CMK (cell line): ENCODE measurements at regions not wholly inside any gene's neighbourhood (a gene's known extent, or its start where the extent isn't known, plus 50 kb on each side); places are given as distances from the start of the nearest gene placed in this dataset.

Source experiments
- DNase-seq: peaks from one replicate; pipeline ENCODE4 v3.0.0-alpha.2; 2010; ENCODE audit warnings: low read depth

DNA sequence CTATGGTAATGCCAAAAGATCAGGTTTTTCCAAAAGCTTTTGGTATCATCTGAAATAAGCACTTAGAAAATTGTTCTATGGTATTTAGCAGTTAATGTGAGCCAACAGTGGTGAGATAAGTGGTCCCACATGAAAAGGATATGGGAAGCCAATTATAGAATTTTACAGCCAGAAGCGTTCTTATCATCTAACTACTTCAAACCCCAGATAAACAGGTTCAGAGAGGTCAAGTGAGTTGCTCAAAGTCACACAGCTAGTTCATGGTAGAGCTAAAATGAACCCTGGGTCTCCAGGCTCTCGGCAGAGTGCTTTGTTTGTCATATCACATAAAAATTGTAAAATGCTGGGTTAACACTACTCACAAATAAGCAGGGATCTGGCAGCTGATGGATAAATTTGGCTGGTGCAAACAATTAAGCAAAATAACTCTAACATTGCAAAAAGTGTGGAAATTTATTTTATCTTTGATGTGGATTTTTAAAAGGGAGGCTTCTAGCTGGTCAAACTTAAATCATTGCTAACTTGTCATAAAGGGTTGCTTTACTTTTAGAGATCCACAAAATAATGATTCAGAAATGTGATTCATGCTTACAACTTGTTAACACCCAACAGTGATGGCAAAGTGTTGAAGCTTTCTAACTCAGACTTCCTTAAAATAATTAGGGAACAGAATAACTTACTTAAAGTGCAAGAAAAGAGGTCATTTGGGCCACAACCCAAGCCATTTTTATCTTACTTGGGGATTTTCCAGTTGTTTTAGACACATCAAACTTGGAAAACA lies 202.8 kb upstream of the TBC1D5 start:
- no peak for DNase-seq

DNA sequence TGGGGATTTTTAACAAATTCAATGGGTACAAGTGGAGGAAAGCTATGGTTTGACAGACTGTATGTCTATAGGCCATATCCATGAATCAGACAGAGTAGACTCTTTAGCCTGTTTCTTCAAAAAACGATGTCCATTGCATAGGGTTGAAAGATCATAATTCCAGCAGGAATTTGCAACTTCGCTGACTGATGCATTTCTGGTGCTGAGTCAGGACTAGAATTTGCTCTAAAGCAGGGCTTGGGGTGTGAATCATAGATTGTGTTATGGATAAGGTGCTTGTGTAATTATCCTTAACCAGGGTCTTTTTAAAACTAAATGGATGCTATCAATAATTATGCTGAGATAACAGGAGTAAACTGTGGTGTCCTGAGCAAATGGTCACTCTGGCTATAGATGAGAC lies 200.4 kb upstream of the TBC1D5 start:
- no peak for DNase-seq

DNA sequence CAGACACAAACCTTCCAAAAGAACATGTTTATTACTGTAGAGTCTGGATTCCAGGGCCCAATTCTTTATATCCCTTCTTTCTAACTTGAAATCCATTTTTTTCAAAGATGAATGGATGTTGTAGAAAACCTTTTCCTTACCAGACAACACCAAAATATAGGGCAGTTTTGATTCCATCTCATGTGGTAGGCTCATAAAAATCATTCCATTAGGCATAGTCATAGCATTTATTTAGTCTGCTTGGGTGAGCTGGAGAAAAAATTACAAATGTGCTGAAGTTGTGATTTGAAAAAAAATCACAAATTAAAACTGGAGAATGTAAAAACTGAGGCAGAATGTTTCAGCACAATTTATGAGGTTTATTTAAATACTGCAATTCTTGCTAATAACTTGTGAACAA lies 199.3 kb upstream of the TBC1D5 start:
- no peak for DNase-seq

DNA sequence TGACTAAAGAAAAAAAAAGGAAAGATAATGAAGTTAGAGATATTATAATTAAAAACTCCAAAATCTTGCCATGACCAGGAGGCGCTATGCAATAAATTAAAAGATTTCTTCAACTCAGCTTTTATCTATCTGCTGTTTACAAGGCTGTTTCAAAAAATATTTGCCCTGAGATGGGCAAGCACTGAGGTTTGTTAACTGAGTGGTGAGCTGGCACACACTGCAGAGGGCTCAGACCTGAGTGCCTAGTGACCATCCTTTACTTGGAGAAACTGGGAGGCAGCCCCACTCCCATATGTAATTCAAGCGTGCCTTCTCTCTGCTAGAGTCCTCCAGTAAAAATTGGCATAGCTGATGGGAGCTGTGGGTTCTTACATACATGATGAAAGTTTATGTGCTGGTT lies 198.7 kb upstream of the TBC1D5 start:
- no peak for DNase-seq

DNA sequence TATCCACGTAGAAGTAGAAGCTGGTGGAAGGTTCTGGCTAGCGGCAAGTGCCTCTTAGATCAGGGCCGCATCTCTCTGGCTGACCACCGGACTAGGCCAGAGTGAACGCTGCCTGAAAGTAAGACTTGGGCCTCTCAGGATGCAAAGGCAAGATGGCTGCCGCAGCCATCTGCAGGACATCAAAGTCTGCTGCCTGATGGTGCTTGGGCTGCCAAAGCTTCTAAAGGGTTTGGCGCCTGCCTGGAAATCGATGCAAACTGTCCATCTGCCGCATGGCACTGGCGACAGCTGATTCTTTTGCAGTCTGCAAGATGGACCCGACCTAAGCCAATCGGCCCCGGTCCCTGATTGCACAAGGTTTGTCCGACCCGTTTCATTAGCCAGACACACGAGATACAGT lies 196.7 kb upstream of the TBC1D5 start:
- no peak for DNase-seq

DNA sequence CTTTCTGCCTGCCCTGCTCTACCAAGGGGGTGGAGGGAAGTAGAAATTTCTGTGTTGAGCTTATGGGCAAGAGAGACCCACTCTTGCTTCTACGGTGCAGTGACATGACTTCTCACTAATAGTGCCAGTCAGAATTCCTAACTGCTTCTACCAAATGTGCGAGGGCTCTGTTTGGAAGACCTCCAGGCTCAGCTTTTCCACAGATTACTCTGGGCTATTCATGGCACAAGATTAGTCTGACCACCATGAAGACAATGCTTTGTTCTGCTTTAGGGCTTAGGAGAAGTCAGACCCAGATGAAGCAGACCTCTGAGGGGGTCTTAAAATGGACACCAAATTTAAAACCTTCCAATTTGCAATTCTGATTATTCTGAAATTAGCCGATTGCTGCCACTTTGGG lies 195.9 kb upstream of the TBC1D5 start:
- DNase-seq = no peak

DNA sequence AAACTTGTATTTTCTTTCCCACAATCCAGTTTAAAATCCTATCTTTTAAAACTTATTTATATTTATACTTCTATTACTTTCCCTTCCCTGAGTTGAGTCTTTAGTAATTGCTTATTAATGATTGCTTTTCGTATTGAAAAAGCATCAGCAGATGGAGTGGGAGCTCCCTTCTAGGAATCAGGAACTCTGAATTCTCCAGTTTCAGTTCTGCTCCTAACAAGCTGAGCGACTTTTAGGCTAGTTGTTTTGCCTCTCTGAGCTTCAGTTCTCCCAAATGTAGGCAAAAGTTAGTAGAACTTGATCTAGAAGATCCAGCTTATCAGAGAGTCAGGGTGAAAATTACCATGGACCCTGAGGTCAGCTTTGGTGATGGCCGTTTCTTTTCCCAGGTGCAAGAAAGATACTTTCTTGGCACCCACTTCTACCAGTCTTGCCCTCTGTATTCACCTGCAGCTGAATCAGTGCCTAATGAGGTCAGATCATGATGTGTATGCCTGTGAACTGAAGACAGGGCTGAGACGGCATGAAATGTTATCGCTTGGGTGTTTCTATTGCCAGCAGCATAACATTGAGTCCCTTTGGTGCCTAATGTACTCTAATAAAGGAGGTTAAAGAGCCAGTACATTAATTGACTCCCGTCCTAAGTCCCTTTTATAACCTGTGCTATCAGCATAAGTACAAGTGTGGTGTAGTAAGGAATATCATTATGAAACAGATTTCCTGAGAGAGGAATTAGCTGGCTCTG lies 194.5 kb upstream of the TBC1D5 start:
- no peak for DNase-seq

DNA sequence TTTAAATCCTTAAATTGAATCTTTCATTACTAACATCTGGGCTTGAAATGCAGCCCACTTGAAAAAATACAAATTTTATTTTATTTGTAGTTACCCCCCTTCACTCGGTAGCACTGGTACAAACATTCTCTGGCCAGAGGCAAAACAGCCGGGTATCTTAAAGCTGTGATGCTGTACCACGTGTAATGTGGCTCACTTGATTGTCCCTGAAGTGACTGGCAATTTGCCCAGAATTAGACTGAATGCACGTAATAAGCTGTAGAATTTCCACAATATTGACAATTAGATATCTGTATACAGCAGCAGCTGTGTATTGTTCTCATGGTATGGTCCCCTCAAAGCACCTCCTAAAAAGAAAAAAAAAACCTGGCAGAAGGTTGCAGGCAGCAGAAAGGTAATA lies 192.8 kb upstream of the TBC1D5 start:
- no peak for DNase-seq

DNA sequence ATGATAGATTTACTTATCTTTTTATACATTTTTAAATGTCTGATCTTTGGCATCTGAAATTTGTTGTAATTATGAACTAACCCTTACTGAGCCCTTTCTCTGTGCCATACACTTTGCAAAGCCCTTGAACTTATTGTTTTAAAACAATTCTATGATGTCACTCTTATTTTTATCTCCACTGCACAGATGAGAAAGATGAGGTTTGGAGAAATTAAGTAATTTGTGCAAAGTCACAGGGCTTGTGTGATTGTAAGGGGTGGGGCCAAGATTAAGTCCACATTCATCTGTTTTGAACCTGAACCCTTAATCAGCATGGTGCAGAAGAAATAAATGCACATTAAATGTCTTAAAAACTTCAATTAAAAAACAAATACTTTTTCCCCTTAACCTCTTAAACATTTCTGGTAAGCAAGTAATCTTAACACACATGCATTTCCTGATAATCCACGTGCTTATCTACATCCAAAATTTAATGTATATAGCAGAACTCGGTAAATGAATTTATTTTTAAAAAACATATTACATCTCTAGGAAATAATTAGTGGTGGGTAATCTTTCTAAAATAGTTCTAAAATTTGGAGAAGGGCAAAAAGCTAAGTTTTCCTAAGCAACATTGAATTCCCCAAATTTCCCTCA lies 189.8 kb upstream of the TBC1D5 start:
- no peak for DNase-seq

DNA sequence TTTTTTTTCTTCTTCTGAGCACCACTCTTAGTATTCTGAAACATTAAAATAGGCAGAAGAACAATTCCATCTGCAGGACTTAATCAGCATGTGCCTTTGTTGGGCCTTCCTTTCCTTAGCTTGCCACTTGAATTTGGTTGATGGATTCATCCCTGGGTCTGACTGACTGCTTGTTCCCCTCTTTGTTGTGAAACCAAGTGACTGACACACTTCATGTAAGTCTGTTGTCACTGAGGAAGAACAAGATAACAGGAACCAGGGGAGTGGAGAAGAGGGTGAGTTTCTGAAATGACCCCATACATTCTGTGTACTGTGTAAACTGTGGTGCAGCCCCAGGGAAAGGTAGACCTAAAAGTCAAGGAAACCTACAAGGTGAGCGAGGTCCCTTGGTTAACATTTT lies 188.7 kb upstream of the TBC1D5 start:
- no peak for DNase-seq

DNA sequence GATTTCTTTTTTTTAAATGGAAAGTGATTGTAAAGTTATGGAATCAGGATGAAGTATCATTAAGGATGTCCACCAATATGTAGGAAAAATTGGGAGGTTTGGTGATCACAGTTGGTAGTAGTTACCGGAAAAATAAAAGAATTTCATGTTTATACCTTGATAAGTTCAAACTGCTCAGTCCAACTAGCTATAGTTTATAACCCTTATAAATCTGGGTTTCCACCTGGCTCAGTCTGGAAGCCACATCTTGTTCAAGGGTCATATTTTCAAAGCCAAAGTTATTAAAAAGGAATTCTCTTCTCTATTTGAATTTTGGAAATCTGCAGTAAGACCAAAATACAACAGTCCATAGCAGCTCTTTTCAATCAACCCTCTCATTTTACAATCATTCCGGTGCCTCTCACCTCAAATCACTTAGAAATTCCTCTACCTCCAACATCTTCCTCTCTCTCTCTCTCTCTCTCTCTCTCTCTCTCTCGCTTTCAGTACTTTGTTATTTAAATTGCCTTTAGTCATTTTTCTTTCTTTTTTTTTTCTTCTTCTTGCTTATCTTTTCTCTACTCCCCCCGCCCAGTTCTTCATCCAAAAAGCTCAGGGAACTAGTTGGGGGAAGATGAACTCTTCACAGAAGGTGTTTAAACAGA lies 186.2 kb upstream of the TBC1D5 start:
- DNase-seq = no peak

DNA sequence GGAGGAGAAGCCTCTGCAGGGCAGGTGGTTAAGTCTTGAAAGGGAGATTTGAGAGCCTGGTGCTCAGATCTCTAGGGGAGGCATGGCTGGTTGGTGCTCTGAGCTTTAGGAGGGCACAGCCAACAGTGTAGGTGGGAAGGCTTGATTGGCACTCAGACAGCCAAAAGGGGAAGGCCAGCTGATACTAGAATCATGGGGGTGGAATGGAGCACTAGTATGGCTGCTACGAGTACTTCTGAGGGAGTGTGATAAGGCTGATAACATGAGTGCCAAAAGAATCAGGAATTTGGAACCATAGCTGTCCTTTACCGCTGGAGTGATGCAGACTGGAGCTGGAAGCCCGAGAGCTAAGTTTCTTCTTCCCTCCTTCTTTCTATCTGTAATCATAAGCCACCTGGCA lies 184.6 kb upstream of the TBC1D5 start:
- DNase-seq = no peak

DNA sequence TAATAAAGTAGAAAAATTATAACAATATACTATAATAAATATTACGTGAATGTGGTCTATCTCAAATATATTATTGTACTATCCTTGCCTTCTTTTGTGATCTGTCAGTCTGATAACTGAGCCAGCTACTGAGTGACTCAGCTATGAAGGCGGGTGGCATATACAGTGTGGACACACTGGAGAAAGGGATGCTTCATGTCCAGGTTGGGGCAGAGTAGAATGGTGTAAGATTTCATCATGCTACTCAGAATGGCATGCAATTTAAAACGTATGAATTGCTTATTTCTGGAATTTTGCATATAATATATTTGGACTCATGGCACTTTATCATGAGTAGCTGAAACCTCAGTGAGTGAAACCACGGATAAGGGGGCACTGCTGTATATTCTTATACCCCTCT lies 172.9 kb upstream of the TBC1D5 start:
- no peak for DNase-seq

DNA sequence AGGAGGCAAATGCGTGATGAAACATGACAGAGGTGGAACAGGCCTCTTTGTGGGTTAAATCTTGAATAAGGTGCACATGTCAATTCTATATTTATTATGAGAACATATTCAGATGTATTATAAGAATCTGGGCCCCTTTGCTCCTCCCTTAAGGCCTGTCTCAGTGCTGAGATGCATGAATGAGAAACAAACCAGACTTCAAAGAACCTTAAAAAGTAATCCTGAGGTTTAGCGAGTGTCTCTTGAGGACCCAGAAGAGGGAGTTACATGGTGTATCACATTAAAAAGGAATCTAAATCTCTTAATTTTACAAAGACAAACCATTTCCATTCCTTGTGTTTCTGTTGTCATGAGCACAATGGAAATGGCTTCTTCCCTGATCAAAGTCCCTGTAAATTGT lies 170.9 kb upstream of the TBC1D5 start:
- no peak for DNase-seq

DNA sequence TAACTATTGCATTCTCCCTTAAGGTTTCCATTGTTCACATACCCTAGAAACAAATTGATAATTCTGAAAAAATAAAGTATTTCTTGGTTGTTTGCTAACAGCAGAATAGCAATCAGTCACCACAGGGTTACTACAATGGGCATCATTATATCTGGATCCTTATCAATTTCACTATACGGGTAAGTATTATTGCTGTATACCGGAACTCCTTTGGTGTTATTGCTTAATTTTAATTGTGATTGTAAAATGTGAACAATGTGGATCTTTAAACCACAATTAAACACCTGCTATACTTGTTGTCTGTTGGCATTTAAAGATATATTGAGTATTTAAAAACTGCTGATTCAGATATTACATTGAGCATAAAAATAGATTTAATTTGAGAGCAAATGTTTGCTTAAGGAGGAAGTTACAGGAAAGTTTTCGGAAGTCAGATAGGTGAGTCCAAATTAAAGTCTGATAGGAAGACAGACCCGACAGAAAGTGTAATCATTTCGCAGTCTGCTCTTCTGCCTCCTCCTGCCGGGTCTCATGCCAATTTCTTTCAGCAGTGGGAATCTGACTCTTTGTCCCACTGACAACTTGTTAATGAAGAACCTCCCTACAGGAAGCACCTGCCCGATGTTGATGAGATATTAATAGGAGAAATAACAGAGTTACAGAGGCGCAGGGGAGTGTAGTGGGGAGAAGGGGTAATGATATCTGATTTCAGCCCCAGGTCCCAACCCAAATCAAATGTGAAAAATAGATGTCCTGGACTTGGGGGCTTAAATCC lies 169.7 kb upstream of the TBC1D5 start:
- DNase-seq = no peak

DNA sequence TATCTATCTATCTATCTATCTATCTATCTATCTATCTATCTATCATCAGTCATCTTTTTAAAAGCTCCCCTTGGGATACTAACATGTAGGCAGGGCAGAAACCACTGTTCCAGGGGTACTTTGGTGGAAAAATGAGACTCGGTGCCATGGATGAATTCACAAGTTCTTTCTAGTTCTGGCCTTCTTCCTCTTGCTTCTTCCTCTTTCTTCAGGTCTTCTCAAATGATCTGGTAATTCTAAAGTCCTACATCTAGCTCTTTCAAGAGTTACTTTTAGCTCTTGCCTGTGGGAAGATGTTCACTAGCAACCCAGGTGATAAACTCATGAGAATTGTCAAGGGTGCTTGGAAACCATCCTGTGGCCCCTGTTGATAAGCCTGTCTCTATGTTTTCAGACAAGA lies 168.5 kb upstream of the TBC1D5 start:
- DNase-seq = no peak

DNA sequence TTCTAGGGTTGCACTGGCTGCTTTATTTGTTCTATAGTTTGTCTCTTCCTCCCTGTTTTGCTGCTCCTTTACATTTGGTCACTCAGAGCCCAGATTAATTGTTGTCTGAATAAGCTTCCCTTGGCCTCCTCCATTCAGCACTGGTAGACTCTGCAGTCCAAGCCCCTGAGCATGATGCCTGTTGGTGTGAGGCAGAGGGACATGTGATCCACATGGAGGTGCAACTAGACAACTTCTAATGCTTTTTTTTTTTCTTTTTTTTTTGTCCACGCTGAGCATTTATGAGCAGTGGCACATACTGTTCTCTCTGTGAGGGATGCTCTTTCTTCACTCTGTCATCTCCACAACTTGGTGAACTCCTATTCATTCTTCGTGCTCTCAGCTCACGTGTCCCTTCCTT lies 167.3 kb upstream of the TBC1D5 start:
- no peak for DNase-seq

DNA sequence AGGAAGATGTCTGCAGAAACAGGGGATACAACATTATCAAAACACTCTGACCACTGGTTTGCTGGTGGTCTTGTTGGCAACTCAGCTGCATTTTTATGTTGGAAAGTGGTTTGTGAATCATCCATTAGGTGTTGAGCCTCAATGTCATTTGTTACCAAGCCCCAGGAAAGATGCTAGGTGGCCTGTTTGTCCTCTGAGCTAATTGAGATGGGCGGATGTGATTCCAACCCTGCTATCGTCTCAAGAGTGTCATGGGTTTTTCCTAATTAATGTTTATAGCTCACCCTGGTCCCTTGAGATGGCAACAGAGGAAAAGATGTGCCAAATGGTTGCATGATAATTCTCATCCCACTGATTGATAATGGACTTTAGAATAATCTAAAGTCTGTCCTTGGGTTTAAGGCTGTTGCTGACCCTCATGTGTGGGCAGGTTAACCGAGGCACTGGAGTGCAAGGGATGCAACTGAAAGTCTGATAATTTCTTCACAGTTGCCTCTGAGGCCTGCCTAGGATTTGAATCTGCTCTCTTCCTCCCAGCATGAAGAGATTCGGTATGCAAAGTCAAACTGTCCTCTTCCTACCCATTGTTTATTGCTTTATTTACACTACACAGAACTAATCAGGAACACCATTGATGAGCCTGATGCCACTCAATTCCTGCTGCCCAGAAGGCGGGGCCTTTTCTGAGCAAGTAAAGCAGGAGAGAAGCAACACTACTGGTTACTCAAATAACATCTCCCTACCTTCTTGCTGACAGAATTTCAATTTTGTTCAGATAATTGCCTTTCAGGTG lies 166.2 kb upstream of the TBC1D5 start:
- no peak for DNase-seq

DNA sequence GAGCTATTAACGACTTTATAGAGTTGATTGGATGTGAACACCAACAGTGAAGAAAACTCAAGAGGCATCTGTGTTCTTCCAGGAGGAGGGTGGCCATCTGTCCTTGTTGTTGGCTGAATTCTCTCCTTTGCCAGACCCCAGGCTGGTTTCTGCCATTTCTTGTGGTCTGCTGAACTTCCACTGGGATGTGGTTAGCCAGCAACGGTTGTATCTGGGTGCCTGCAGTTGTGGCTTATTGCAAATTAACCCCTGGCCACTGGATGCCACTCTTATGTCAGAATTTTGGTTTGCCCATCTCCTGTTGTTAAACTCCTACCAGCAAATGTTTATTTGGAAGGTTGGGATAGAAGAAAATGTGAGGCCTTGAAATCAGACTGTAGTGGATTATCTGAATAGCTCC lies 163.6 kb upstream of the TBC1D5 start:
- DNase-seq = peak; percentile 80

DNA sequence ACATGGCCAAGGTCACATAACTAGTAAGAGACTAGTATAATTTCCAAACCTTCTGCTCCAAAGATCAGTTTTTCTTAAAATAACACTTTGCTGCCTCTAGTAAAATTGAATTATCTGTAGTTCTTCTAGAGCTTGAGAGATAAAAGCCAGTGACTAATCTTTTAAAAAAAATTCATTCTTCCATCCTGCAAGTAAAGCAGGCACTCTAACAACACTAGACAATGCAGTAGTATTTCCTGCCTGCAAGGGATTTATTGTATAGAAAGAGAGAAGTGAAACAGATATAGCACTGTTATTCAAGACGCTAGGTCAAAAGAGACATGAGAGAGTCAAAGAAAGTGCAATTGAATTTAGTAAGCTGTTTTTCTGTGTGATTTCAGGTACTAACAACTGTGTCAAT lies 159.5 kb upstream of the TBC1D5 start:
- no peak for DNase-seq

DNA sequence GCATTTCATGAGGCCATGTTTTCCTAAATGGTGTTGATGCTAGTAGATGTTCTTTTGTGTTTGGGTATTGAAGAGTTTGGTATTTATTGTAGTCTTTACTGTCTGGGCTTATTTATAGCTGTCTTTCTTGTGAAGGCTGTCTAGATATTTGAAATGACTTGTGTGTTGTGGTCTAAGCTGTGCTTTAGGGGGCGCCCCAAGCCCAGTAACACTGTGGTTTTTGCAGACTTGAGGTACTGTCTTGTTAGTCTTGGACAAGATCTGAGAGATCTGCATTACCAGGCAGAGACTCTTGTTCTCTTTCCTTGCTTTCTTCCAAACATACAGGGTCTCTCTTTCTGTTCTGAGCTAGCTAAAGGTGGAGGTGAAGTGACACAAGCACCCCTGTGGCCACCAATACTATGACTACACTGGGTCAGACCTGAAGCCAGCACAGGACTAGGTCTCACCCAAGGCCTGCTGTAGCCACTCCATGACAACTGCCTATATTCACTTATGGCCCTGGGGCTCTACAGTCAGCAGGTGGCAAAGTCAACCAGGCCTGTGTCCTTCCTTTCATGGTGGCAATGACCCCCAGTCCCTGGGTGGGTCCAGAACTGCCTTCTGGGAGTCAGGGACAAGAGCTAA lies 152.1 kb upstream of the TBC1D5 start:
- no peak for DNase-seq
